Esophagus squamous epithelium (tissue), 4 donors: ENCODE measurements at regions not wholly inside any gene's neighbourhood (a gene's known extent, or its start where the extent isn't known, plus 50 kb on each side); places are given as distances from the start of the nearest gene placed in this dataset.
A peak's percentile ranks its signal among the peaks of the same experiment; 100 is the strongest.

Experiments
- POLR2A ChIP-seq, 4 donors: fragments of 450-650 bp; IDR thresholded peaks; one replicate each; pipeline ENCODE4 v1.6.1; 2017; ENCODE audit warnings: antibody characterized with exemption in 4 of 4, mild to moderate bottlenecking in 4 of 4, moderate library complexity in 3 of 4
- TF ChIP-seq, protein P1 (sequence below), 6 experiments: fragments of 450-650 bp in 4 of 6; fragments of 200-600 bp in 2 of 6; sonication (generic) in 2 of 6; IDR thresholded peaks; one replicate each; pipeline ENCODE4 v1.5.1; 2016 to 2019; ENCODE audit warnings: antibody characterized with exemption in 6 of 6, mild to moderate bottlenecking in 4 of 6, moderate library complexity in 4 of 6

DNA sequence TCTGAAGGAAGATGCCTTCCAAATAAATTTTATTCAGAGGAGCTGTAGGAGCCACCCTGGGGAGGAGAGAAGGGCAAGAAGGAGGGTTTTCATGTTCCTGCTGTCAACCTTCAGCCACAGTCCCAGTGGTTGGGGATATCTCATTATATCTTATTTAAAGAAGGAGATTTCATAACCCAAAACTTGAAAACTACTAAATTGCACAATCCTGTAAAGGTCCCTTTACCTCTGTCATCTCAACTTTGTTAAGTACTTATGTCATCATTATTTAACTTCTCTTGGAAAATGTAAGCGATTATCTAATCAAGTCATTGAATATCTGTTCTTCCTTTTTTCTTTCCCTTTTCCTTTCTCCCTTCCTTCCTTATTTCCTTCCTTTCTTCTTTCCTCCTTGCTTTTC, 794.5 kb upstream of the IGFBP3 start:
- no peak for TF ChIP-seq POLR2A (IDR thresholded peaks at IDR 0.05)
- TF ChIP-seq, protein P1, sequence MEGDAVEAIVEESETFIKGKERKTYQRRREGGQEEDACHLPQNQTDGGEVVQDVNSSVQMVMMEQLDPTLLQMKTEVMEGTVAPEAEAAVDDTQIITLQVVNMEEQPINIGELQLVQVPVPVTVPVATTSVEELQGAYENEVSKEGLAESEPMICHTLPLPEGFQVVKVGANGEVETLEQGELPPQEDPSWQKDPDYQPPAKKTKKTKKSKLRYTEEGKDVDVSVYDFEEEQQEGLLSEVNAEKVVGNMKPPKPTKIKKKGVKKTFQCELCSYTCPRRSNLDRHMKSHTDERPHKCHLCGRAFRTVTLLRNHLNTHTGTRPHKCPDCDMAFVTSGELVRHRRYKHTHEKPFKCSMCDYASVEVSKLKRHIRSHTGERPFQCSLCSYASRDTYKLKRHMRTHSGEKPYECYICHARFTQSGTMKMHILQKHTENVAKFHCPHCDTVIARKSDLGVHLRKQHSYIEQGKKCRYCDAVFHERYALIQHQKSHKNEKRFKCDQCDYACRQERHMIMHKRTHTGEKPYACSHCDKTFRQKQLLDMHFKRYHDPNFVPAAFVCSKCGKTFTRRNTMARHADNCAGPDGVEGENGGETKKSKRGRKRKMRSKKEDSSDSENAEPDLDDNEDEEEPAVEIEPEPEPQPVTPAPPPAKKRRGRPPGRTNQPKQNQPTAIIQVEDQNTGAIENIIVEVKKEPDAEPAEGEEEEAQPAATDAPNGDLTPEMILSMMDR (IDR thresholded peaks at IDR 0.05), result peak in 1 of 6 experiments; percentile 4
